OCI-LY7 (cell line): ENCODE measurements at regions not wholly inside any gene's neighbourhood (a gene's known extent, or its start where the extent isn't known, plus 50 kb on each side); places are given as distances from the start of the nearest gene placed in this dataset.

Source experiments
- EZH2phosphoT487 ChIP-seq: fragments of 200-600 bp; sonication (generic); IDR thresholded peaks from 2 replicates; pipeline ENCODE4 v1.6.1; 2018; ENCODE audit warnings: low read depth, borderline replicate concordance, mild to moderate bottlenecking, mixed run types, antibody characterized with exemption, low read length, moderate library complexity, mixed read lengths
- TF ChIP-seq, protein P1 (sequence below): fragments of 200-600 bp; sonication (generic); conservative IDR thresholded peaks from 2 replicates; pipeline ENCODE4 v1.5.1; 2014; ENCODE audit warnings: mild to moderate bottlenecking, antibody characterized with exemption, low read length, moderate library complexity, mixed read lengths

DNA sequence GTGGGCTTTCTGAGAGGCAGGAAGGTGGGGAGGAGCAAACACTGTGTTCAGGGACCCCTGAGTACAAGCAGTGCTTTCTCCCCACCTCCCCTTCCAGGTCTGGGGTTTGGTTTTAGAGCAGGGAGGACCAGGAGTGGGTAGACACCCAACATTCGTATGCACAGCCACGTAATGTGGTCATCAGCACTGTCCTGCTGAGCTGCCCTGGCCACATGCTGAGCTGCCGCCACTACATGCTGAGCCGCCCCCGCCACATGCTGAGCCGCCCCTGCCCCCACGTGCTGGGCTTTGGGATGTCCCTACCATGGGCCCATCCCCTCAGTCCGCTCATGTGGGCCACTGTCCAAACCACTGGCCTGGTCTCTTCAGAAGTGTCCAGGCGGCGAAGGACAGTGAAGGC is 214.9 kb upstream of the CST7 start:
- TF ChIP-seq, protein P1, sequence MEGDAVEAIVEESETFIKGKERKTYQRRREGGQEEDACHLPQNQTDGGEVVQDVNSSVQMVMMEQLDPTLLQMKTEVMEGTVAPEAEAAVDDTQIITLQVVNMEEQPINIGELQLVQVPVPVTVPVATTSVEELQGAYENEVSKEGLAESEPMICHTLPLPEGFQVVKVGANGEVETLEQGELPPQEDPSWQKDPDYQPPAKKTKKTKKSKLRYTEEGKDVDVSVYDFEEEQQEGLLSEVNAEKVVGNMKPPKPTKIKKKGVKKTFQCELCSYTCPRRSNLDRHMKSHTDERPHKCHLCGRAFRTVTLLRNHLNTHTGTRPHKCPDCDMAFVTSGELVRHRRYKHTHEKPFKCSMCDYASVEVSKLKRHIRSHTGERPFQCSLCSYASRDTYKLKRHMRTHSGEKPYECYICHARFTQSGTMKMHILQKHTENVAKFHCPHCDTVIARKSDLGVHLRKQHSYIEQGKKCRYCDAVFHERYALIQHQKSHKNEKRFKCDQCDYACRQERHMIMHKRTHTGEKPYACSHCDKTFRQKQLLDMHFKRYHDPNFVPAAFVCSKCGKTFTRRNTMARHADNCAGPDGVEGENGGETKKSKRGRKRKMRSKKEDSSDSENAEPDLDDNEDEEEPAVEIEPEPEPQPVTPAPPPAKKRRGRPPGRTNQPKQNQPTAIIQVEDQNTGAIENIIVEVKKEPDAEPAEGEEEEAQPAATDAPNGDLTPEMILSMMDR, result no peak
- no peak for TF ChIP-seq EZH2phosphoT487
